OCI-LY7 (cell line): ENCODE measurements at regions not wholly inside any gene's neighbourhood (a gene's known extent, or its start where the extent isn't known, plus 50 kb on each side); places are given as distances from the start of the nearest gene placed in this dataset.

Experiments
- BruUV-seq: library from RNA; stranded (reverse); fragments of 400-500 nt; replicated peaks from 2 replicates; lab custom pipeline; 2021; lab: Mats Ljungman, UMichigan
- CTCF ChIA-PET: fragments of 300-600 bp; sonication (Branson Sonifier 250); formaldehyde crosslinking; loops from one replicate; lab custom pipeline; 2022; ENCODE audit warnings: antibody characterized with exemption; ENCODE audit not compliant: unreplicated experiment; lab: Charles Lee
- POLR2A ChIA-PET: fragments of 300-600 bp; sonication (Branson Sonifier 250); formaldehyde crosslinking; loops from one replicate; lab custom pipeline; 2022; ENCODE audit warnings: antibody characterized with exemption; lab: Charles Lee
- DNase-seq: peaks from one replicate; pipeline ENCODE4 v3.0.0-alpha.2; 2015; ENCODE audit warnings: low spot score
- H2AFZ ChIP-seq: fragments of 200-600 bp; sonication (generic), shearing (Covaris generic); 2 replicates; pipeline ENCODE4 v1.6.1; 2014; ENCODE audit warnings: mild to moderate bottlenecking, antibody characterized with exemption, low read length, moderate library complexity
- H3K27ac ChIP-seq: fragments of 200-600 bp; sonication (generic); 2 replicates; pipeline ENCODE4 v1.5.1; 2014; ENCODE audit warnings: mixed run types, low read depth, mild to moderate bottlenecking, moderate library complexity, low read length, inconsistent platforms; ENCODE audit not compliant: poor library complexity, severe bottlenecking
- H3K36me3 ChIP-seq: fragments of 200-600 bp; sonication (generic); 2 replicates; pipeline ENCODE4 v1.6.1; 2014; ENCODE audit warnings: mild to moderate bottlenecking, antibody characterized with exemption, low read length, moderate library complexity, mixed read lengths; ENCODE audit not compliant: insufficient read depth
- H3K4me1 ChIP-seq: fragments of 200-600 bp; sonication (generic); 2 replicates; pipeline ENCODE4 v1.5.1; 2014; ENCODE audit warnings: mild to moderate bottlenecking, low read length; ENCODE audit not compliant: insufficient read depth, poor library complexity, severe bottlenecking
- H3K4me2 ChIP-seq: fragments of 200-600 bp; sonication (generic); 2 replicates; pipeline ENCODE4 v1.6.1; 2014; ENCODE audit warnings: mild to moderate bottlenecking, low read length
- H3K4me3 ChIP-seq: fragments of 200-600 bp; sonication (generic); 2 replicates; pipeline ENCODE4 v1.5.1; 2014; ENCODE audit warnings: mild to moderate bottlenecking, low read depth, low read length; ENCODE audit not compliant: poor library complexity, severe bottlenecking
- H3K79me2 ChIP-seq: fragments of 200-600 bp; sonication (generic); 2 replicates; pipeline ENCODE4 v1.6.1; 2016; ENCODE audit warnings: low read depth, mild to moderate bottlenecking, low read length, moderate library complexity, mixed read lengths; ENCODE audit not compliant: insufficient read depth
- H3K9me2 ChIP-seq: fragments of 200-600 bp; sonication (generic); 2 replicates; pipeline ENCODE4 v1.6.1; 2016; ENCODE audit warnings: mild to moderate bottlenecking, low read length, mixed read lengths; ENCODE audit not compliant: insufficient read depth
- H3K9me3 ChIP-seq: fragments of 200-600 bp; sonication (generic); 2 replicates; pipeline ENCODE4 v1.6.1; 2014; ENCODE audit warnings: mild to moderate bottlenecking, mixed run types, low read length, mixed read lengths
- H4K20me1 ChIP-seq: fragments of 200-600 bp; sonication (generic); 2 replicates; pipeline ENCODE4 v1.6.1; 2014; ENCODE audit warnings: mild to moderate bottlenecking, antibody characterized with exemption, low read length, moderate library complexity, mixed read lengths; ENCODE audit not compliant: insufficient read depth
- EZH2phosphoT487 ChIP-seq: fragments of 200-600 bp; sonication (generic); IDR thresholded peaks from 2 replicates; pipeline ENCODE4 v1.6.1; 2018; ENCODE audit warnings: low read depth, borderline replicate concordance, mild to moderate bottlenecking, mixed run types, antibody characterized with exemption, low read length, moderate library complexity, mixed read lengths
- intact Hi-C: fragments of 100-400 bp; cut with micrococcal nuclease; formaldehyde crosslinking; loops from one replicate; pipeline ENCODE4 v1.10.0; 2022; ENCODE audit not compliant: unreplicated experiment
- TF ChIP-seq, protein P1 (sequence below): fragments of 200-600 bp; sonication (generic); conservative IDR thresholded peaks from 2 replicates; pipeline ENCODE4 v1.5.1; 2014; ENCODE audit warnings: mild to moderate bottlenecking, antibody characterized with exemption, low read length, moderate library complexity, mixed read lengths

GRCh38 chr3:166531730-166532129 lies 694.5 kb upstream of the BCHE start:
- Histone ChIP-seq H3K9me3 (no peaks in the 10 kb centered on the region), H3K27ac (no peak overlapping the region), H3K4me1 (no peaks in the 10 kb centered on the region), H3K9me2 (no peaks in the 10 kb centered on the region), H2AFZ (no peak overlapping the region), H3K79me2 (no peaks in the 10 kb centered on the region), H3K4me3 (no peak overlapping the region), H3K36me3 (no peaks in the 10 kb centered on the region), H3K4me2 (no peak overlapping the region), H4K20me1 (no peaks in the 10 kb centered on the region)
- TF ChIP-seq, protein P1, sequence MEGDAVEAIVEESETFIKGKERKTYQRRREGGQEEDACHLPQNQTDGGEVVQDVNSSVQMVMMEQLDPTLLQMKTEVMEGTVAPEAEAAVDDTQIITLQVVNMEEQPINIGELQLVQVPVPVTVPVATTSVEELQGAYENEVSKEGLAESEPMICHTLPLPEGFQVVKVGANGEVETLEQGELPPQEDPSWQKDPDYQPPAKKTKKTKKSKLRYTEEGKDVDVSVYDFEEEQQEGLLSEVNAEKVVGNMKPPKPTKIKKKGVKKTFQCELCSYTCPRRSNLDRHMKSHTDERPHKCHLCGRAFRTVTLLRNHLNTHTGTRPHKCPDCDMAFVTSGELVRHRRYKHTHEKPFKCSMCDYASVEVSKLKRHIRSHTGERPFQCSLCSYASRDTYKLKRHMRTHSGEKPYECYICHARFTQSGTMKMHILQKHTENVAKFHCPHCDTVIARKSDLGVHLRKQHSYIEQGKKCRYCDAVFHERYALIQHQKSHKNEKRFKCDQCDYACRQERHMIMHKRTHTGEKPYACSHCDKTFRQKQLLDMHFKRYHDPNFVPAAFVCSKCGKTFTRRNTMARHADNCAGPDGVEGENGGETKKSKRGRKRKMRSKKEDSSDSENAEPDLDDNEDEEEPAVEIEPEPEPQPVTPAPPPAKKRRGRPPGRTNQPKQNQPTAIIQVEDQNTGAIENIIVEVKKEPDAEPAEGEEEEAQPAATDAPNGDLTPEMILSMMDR: no peak
- TF ChIP-seq EZH2phosphoT487: no peak
- CTCF ChIA-PET: no interaction called here
- BruUV-seq: no TSS peak
- POLR2A ChIA-PET: no interaction called here
- intact Hi-C loops: no loop called here
- peak; percentile 1 for DNase-seq

- H3K79me2 ChIP-seq: no peaks in the 10 kb centered on the region
- no peaks in the 10 kb centered on the region for H4K20me1 ChIP-seq
- no peaks in the 10 kb centered on the region for H3K9me2 ChIP-seq
- no peak for TF ChIP-seq EZH2phosphoT487
- TF ChIP-seq, protein P1: no peak
- no peak overlapping the region for H3K4me3 ChIP-seq
- no peaks in the 10 kb centered on the region for H3K9me3 ChIP-seq
- intact Hi-C loops: no loop called here
- no peaks in the 10 kb centered on the region for H3K36me3 ChIP-seq
- POLR2A ChIA-PET: no interaction called here
- no peak overlapping the region for H2AFZ ChIP-seq
- no peak overlapping the region for H3K4me2 ChIP-seq
- H3K27ac ChIP-seq: no peak overlapping the region
- no TSS peak for BruUV-seq
- CTCF ChIA-PET: no interaction called here
- DNase-seq: no peak
- H3K4me1 ChIP-seq: no peaks in the 10 kb centered on the region
Measured at GRCh38 chr3:166527325-166527724, 690.1 kb upstream of the BCHE start.

GRCh38 chr3:166526881-166527280 lies 689.7 kb upstream of the BCHE start:
- H3K79me2 ChIP-seq: no peaks in the 10 kb centered on the region
- no TSS peak for BruUV-seq
- no peaks in the 10 kb centered on the region for H4K20me1 ChIP-seq
- no peaks in the 10 kb centered on the region for H3K9me2 ChIP-seq
- H3K4me2 ChIP-seq: no peak overlapping the region
- no peak overlapping the region for H3K27ac ChIP-seq
- no peak overlapping the region for H2AFZ ChIP-seq
- H3K9me3 ChIP-seq: no peaks in the 10 kb centered on the region
- H3K36me3 ChIP-seq: no peaks in the 10 kb centered on the region
- POLR2A ChIA-PET: no interaction called here
- no peak overlapping the region for H3K4me3 ChIP-seq
- intact Hi-C loops: no loop called here
- TF ChIP-seq, protein P1: no peak
- TF ChIP-seq EZH2phosphoT487: no peak
- no peaks in the 10 kb centered on the region for H3K4me1 ChIP-seq
- DNase-seq: no peak
- CTCF ChIA-PET: no interaction called here
